GM19240 (cell line): ENCODE measurements at regions not wholly inside any gene's neighbourhood (a gene's known extent, or its start where the extent isn't known, plus 50 kb on each side); places are given as distances from the start of the nearest gene placed in this dataset.

Experiments used
- DNase-seq: peaks from one replicate; pipeline ENCODE4 v3.0.0; 2011; ENCODE audit warnings: low spot score; ENCODE audit not compliant: insufficient read length

- no peak for DNase-seq
Observed at GRCh38 chrX:79645749-79646148, 278.6 kb upstream of the ITM2A start.

DNA sequence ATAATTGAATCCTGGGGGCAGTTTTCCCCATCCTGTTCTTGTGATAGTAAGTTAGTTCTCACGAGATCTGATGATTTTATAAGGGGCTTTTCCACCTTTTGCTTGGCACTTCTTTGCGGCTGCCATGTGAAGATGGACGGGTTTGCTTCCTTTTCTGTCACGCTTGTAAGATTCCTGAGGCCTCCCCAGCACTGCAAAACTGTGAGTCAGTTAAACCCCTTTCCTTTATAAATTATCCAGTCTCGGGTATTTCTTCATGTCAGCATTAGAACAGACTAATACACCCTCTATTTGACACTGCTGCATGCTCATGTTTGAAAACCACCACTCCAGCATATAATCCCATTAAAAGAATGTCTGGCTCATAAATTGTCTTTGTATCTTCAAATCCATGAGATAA, 264.4 kb upstream of the ITM2A start:
- DNase-seq: no peak

DNA sequence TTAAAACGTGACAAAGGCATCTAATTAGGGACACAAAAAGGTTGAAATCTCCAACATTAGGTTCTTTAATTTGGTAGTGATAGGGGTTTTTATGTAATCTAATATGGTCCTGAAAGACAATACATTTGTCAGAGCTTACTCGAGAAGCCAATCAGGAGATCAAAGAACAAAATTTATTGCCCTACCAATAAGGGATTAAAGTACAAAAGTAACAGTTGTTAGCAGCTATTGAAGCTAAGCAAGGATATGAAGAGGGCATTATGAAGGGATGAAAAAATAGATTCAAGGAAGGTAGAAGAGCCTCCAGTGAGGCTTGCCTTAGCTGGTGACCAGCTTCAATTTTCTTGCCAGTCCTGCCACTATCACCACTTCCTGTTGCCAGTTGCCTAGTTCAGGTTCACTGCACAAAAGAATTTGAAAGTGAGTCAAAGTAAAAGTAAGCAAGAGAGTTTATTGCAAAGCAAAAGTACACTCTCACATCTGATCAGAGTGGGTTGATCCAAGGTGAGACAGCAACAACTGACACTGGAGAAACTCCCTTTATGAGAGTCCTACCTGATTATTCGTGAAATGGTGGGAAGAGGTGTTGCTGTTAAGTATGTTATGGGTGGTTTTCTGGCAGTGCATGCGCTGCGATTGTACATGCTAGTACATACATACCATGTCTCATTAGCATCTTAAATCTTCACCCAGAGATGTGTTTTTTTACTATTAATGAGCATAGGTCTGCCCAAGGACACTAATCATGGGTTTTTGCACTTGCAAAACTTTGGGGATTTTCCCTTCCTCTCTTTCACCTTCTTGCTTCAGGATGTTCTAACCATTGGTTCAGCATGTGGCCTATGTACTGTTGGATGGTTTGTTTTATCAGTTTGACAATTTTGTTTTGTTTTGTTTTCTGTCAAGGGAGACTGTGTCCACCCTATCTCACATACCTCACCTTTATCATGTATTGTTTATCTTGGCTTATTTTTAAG, 263.2 kb upstream of the ITM2A start:
- DNase-seq: no peak

DNA sequence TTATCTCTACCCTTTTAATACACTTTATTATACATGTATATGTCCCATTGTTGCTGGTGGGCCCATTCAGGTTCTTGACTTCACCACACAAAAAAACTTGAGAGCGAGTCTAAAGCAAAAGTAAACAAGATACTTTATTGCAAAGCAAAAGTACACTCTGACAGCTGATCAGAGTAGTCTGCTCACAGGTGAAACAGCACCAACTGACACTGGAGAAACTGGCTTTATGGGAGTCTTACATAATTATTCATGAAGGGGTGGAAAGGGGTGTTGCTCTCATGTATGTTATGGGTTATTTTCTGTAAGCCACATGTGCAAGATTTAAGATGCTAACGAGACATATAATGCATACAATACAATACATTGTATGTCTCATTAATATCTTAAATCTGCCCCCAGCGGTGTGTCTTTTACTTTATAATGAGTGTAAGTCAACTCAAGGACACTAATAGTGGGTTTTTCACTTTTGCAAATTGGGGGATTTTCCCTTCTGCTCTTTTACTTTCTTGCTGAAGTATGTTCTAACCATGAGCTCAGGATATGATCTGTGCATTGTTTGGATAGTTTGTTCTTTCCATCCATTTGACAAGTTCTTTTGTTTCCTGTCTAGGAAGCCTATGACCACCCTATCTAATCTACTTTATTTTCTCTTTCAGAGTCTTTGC, 256.1 kb upstream of the ITM2A start:
- no peak for DNase-seq

DNA sequence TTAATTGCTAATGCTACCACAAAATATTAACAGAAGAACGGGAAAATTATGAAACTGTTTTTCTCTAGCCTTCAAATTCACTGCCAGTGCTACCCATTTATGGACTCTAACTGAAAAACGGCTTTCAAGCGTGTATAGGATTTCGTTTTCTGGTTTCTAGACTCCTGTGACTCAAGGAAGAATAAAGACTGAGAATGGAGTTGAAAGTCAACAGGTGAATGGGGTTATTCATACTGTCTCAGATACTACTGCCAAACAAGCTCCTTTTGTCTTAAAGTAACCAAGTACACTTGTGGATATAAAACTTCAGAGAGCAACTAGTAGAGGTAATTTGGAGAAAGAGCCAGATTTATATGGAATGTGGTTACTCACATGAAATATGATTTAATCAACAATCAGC, 251.1 kb upstream of the ITM2A start:
- no peak for DNase-seq

DNA sequence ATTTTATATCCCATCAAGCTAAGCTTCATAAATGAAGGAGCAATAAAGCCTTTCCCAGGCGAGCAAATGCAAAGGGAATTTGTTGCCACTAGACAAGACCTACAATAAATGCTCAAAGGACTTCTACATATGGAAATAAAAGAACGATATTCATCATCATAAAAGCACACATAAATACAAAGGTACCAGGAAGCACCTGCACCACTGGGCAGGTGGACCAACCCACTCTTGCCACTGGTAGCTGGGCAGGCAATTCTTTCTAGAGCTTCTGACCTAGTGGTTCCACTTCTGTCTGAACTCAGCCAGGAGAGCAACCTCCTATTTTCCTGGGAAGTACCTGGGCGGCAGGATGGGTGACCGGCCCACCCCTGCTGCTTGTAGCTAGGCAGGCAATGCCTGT, 237.2 kb upstream of the ITM2A start:
- DNase-seq: no peak

GRCh38 chrX:79601341-79602131, 234.4 kb upstream of the ITM2A start:
- DNase-seq: no peak

- DNase-seq: no peak
Observed at GRCh38 chrX:79592259-79592658, 225.1 kb upstream of the ITM2A start.

GRCh38 chrX:79588233-79588632, 221.1 kb upstream of the ITM2A start:
- no peak for DNase-seq

GRCh38 chrX:79573760-79574159, 206.6 kb upstream of the ITM2A start:
- no peak for DNase-seq

DNA sequence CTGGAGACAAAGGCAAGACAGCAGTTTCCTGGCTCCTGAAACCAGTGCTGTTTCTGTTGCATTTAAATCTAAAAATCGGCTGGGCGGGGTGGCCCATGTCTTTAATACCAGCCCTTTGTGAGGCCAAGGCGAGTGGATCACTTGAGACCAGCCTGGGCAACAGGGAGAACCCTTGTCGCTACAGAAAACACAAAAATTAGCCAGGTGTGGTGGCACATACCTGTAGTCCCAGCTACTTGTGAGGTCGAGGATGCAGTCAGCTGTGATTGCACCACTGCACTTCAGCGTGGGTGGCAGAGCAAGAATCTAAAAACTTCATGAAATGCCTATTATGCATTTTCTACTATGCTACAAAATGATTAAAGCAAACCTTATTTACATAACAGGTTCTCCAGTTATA, 205.4 kb upstream of the ITM2A start:
- no peak for DNase-seq

- DNase-seq: no peak
Observed at GRCh38 chrX:79570524-79571240, 203.5 kb upstream of the ITM2A start.

- no peak for DNase-seq
Observed at GRCh38 chrX:79568309-79568708, 201.2 kb upstream of the ITM2A start.

- no peak for DNase-seq
Observed at GRCh38 chrX:79564362-79564761, 197.2 kb upstream of the ITM2A start.

DNA sequence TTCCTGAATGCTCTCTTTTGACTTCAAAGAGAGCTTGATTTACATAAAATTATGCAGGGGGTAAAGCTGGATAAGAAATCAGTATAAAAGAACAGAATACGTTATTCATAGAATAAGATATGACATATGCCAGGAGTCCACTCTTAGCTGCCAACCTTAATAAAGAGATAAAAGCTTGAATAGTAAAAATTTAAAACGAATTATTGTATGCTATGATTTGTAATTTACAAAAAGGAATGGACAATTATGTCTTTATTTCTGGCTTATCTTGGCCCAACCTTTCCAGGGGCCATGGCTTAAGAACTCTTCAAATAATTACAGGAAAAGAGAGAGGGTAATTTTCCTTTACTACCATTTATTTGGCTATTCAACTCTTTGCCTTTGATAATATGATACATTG, 192.2 kb upstream of the ITM2A start:
- DNase-seq: no peak

GRCh38 chrX:79557212-79557611, 190.1 kb upstream of the ITM2A start:
- DNase-seq: no peak

DNA sequence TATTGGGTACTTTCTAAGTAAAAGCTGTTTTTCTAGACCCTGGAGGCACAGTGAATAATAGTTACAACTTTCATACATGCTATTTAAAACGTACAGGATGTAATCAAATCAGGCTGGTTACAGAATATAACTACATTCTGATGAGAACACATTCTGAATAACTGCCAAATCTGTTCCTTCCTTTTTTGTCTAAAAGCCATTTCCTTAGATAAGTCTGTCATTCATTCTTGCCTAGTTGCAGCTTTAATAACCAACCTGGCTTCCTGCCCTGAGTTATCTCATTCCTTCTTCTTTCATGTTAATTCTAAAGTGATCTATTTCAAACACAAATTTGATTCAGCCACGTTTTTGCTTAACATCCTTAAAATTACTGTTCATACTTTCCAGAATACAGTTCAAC, 189.7 kb upstream of the ITM2A start:
- DNase-seq: no peak

DNA sequence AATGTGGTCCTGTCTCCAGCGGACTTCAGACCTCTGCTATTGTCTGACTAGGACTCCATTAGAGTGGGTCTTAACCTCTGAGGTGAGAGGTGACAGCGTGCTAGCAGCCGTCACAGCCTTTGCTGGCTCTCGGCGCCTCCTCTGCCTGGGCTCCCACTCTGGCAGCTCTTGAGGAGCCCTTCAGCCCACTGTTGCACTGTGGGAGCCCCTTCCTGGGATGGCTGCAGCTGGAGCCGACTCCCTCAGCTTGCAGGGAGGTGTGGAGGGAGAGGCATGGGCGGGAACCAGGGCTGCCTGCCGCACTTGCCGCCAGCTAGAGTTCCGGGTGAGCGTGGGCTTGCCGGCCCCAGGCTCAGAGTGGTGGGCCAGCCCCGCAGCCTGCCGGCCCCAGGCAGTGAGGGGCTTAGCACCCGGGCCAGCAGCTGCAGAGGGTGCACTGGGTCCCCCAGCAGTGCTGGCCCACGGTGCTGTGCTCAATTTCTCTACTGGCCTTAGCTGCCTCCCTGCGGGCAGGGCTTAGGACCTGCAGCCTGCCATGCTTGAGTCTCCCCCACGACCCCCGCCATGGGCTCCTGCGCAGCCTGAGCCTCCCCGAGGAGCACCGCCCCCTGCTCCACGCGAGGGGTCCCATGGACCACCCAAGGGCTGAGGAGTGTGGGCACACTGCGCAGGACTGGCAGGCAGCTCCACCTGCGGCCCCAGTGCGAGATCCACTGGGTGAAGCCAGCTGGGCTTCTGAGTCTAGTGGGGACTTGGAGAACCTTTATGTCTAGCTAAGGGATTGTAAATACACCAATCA, 163.4 kb upstream of the ITM2A start:
- DNase-seq: no peak

- peak; percentile 1 for DNase-seq
Observed at GRCh38 chrX:79524642-79525041, 157.5 kb upstream of the ITM2A start.

DNA sequence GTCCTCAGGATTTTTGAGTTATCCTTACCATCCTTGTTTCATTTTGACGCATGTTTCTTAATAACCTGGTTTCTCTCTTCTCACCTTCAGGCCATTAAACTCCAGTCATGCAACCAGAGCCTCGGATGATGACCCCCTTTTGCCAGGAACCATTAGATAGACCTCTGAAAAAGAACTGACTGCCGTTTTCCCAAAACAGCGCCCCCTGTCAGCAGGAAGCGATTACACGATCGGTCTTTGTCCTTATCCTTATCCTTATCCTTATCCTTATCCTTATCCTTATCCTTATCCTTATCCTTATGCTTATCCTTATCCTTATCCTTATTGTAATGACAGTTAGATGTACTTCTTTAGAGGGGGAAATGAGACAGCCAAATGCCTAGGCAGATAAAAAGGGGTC, 148.4 kb upstream of the ITM2A start:
- no peak for DNase-seq

GRCh38 chrX:79511799-79512198, 144.7 kb upstream of the ITM2A start:
- no peak for DNase-seq
